ENCODE measurements at regions not wholly inside any gene's neighbourhood (a gene's known extent, or its start where the extent isn't known, plus 50 kb on each side); places are given as distances from the start of the nearest gene placed in this dataset.
"Not testable (repeated sequence)": the region's sequence is repeated elsewhere in the genome, so short reads cannot be mapped to it uniquely, and the experiment has no call there.

DNA sequence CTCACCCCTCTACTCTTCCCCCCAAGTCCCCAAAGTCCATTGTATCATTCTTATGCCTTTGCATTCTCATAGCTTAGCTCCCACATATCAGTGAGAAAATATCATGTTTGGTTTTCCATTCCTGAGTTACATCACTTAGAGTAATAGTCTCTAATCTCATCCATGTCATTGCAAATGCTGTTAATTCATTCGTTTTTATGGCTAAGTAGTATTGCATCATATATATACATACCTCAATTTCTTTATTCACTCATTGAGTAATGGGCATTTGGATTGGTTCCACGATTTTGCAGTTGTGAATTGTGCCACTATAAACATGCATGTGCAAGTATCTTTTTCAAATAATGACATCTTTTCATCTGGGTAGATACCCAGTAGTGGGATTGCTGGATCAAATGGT is 596.3 kb upstream of the RBFOX1 start:
- TF ChIP-seq CTCF, POLR2A (IDR thresholded peaks at IDR 0.05): not testable (repeated sequence)

Data from heart left ventricle (tissue), 13 donors.